ENCODE measurements at regions not wholly inside any gene's neighbourhood (a gene's known extent, or its start where the extent isn't known, plus 50 kb on each side); places are given as distances from the start of the nearest gene placed in this dataset.
A peak's percentile ranks its signal among the peaks of the same experiment; 100 is the strongest.
"Not testable (repeated sequence)": the region's sequence is repeated elsewhere in the genome, so short reads cannot be mapped to it uniquely, and the experiment has no call there.

- no peak for DNase-seq
Measured at GRCh38 chr3:89533275-89533674, 425.9 kb downstream of the EPHA3 start.

- DNase-seq, result not testable (repeated sequence)
Measured at GRCh38 chr3:89554587-89554986, 447.2 kb downstream of the EPHA3 start.

DNA sequence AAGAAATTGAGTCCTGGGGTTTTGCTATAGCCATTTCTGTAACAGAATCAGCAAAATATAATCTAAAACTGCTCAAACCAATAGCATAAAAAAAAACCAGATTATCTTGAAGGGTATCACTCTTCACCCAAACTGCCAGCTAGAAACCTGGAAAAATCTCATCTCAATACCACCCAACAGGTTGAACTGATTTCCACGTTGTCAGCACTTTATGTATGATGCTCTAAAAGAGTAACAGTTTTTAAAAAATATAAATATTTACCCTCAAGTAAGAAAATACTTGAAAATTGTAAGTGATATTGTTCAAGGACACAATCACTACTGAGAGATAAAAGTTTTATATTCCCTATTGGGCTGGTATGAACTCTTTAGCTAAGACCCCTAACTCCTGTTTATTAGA is 451.3 kb downstream of the EPHA3 start:
- DNase-seq, result no peak

- no peak for DNase-seq
Measured at GRCh38 chr3:89560568-89560967, 453.1 kb downstream of the EPHA3 start.

- no peak for DNase-seq
Measured at GRCh38 chr3:89562373-89562772, 455.0 kb downstream of the EPHA3 start.

DNA sequence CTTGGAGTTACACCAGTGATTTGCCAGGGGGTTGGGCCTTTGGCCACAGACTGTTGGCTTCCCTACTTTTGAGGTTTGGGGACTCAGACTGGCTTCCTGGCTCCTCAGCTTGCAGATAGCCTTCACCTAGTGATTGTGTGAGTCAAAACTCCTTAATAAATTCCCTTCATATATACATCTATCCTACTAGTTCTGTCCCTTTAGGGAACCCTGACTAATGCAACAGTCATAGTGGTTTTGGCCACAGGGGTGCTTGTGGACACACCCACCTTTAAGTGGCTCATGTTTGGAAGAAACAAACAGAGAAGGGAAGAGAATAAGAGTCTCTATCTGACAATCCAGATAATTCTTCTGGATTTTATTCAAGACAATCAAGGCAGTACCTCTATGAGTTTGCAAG is 457.7 kb downstream of the EPHA3 start:
- DNase-seq, result no peak

DNA sequence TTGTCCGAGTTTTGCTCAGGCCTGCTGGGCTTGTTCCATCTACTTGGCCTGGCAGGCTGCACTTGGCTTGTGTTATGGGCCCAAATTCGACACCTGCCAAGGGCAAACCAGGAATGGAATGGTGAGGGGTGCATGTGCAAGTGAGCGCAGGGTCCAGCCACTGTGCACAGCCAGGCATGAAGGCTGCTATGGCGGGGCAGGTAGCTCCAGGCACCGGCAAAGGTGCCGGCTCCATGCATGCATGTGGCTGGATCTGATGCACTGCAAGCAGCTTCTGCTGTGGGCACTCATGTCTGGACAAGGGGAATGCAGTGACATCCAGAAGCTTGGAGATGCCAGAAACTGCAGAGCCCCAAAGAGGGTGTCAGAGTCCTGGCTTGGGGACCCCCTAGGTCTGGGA is 463.0 kb downstream of the EPHA3 start:
- DNase-seq, result no peak

GRCh38 chr3:89571298-89571697 is 463.9 kb downstream of the EPHA3 start:
- DNase-seq, result no peak

- DNase-seq, result no peak
Measured at GRCh38 chr3:89571707-89572106, 464.3 kb downstream of the EPHA3 start.

DNA sequence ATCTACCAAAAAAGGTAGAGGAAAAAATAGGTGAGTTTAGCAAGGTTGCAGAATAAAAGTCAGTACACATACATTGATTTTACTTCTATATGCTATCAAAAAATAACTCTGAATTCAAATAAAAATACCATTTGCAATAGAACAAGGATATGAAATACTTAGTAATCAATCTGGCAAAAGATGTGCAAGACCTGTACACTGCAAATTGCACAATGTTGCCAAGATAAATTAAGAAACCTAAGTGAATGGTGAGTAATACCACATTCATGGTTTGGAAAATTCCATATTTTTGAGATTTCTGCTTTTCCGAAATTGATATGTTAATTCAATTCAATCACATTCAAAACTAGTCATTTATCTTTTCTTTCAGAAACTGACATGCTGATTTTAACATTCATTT is 464.8 kb downstream of the EPHA3 start:
- no peak for DNase-seq

DNA sequence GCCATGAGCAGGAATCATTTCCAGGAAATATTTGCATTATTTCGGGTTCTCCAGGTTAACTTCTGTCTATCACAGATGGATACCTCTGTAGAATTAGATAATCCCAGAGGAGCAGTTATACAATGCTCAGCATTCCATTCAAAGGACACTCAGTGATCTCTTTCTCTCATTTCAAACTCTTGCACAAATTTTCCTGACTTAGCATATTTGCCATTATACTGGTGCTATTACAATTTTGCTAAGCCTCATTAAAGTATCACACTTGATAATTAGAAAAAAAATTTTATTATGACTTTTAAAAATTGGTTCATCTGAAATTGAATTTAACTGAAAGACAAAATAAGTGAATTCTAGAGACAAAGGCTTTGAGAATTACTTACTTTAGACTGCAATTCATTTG is 469.0 kb downstream of the EPHA3 start:
- DNase-seq, result no peak

DNA sequence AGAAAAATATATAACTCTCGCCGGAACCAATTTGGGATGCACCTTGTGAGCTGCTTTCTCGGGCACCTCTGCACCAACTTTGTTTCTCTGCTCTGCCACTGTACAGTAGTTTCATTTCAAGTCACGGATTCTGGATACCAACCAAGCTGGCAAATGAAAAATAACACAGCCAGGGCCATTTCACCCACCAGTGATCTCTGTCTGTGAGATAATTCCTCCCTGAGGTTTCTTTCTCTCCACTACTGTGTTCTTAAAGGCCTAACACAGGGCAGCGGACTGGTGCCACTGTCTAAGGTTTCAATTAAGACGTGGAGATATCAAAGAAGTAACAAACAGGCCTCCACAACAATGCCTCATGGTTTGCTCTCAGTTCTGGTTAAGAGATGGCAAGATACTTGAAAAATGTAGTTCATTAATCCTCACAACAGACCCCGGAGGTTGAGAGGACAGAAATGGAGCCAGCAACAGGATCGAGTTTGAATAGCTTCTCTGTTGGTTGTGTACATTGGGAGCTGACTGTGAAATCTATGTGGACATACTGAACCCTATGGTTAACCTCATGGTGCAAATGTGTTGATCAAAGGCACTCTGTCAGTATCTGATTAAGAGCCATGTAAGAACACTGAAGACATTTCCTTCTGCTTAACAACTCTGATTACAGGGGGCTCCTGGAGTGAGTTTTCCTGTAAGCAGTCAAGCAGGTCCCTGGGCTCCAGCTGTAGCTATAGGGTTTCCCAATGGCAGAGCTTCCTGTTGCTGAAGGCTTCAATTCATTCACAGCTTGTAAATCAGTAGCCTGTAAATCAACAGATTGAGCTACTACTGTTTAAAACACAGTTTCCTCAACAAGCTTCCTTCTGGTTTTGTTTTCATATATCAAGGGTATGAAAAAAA is 470.5 kb downstream of the EPHA3 start:
- peak; percentile 3 for DNase-seq

GRCh38 chr3:89580859-89581258 is 473.4 kb downstream of the EPHA3 start:
- DNase-seq, result no peak

DNA sequence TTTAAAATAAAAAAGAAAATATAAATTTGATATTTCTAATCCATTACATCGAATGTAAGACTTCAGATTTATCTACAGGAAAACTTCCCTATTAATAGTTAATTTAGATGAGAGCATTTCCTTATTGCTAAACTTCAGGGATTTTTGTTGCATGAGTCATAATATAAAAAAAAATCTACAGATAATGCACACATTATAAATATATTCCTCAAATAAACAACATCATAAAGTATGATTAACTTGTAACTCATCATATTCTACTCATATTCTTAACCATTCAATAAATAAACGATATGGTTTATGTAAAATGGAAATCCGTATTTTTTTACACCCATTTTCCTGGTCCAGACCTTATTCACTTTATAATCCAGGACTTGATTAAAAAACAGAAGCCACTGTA is 477.0 kb downstream of the EPHA3 start:
- no peak for DNase-seq

GRCh38 chr3:89586256-89586655 is 478.8 kb downstream of the EPHA3 start:
- DNase-seq, result no peak

GRCh38 chr3:89586676-89587075 is 479.3 kb downstream of the EPHA3 start:
- no peak for DNase-seq

GRCh38 chr3:89606151-89606550 is 498.7 kb downstream of the EPHA3 start:
- peak; percentile 8 for DNase-seq

- DNase-seq, result no peak
Measured at GRCh38 chr3:89612027-89612426, 504.6 kb downstream of the EPHA3 start.

- no peak for DNase-seq
Measured at GRCh38 chr3:89613241-89613640, 505.8 kb downstream of the EPHA3 start.

GRCh38 chr3:89617706-89618105 is 510.3 kb downstream of the EPHA3 start:
- DNase-seq, result no peak

- DNase-seq, result no peak
Measured at GRCh38 chr3:89619263-89619662, 511.8 kb downstream of the EPHA3 start.

- DNase-seq, result no peak
Measured at GRCh38 chr3:89622063-89622700, 514.8 kb downstream of the EPHA3 start.

- peak; percentile 8 for DNase-seq
Measured at GRCh38 chr3:89624494-89624893, 517.1 kb downstream of the EPHA3 start.

GRCh38 chr3:89625945-89626344 is 518.5 kb downstream of the EPHA3 start:
- DNase-seq, result no peak

Data from DMS53 (cell line).